BLaER1 (cell line): ENCODE measurements at regions not wholly inside any gene's neighbourhood (a gene's known extent, or its start where the extent isn't known, plus 50 kb on each side); places are given as distances from the start of the nearest gene placed in this dataset.
"Not testable (repeated sequence)": the region's sequence is repeated elsewhere in the genome, so short reads cannot be mapped to it uniquely, and the experiment has no call there.

Source experiments
- H3K27ac ChIP-seq: shearing (Covaris generic); formaldehyde crosslinking; 2 replicates; pipeline ENCODE4 v1.8.1; 2022
- H3K27me3 ChIP-seq: shearing (Covaris generic); formaldehyde crosslinking; 2 replicates; pipeline ENCODE4 v1.8.1; 2022
- H3K36me3 ChIP-seq: shearing (Covaris generic); formaldehyde crosslinking; 2 replicates; pipeline ENCODE4 v1.8.1; 2022
- H3K4me1 ChIP-seq: shearing (Covaris generic); formaldehyde crosslinking; 2 replicates; pipeline ENCODE4 v1.8.1; 2022
- H3K4me2 ChIP-seq: shearing (Covaris generic); formaldehyde crosslinking; 2 replicates; pipeline ENCODE4 v1.8.1; 2022
- H3K4me3 ChIP-seq: shearing (Covaris generic); formaldehyde crosslinking; 2 replicates; pipeline ENCODE4 v1.8.1; 2022
- H3K9ac ChIP-seq: shearing (Covaris generic); formaldehyde crosslinking; 2 replicates; pipeline ENCODE4 v1.8.1; 2022
- H3K9me3 ChIP-seq: shearing (Covaris generic); formaldehyde crosslinking; 2 replicates; pipeline ENCODE4 v1.8.1; 2022
- H4K20me1 ChIP-seq: shearing (Covaris generic); formaldehyde crosslinking; 2 replicates; pipeline ENCODE4 v1.8.1; 2022
- Cebpa-rat ChIP-seq: shearing (Covaris generic); IDR thresholded peaks from 2 replicates; pipeline ENCODE4 v1.8.1; 2022

GRCh38 chr10:35819736-35820135 is 177.6 kb upstream of the FZD8 start:
- H3K4me1 ChIP-seq, result peaks cover 38% of the 10 kb centered on the region
- H3K4me2 ChIP-seq, result no peak overlapping the region
- no peaks in the 10 kb centered on the region for H3K36me3 ChIP-seq
- no peak overlapping the region for H3K4me3 ChIP-seq
- H3K27ac ChIP-seq, result no peak overlapping the region
- H3K27me3 ChIP-seq, result no peaks in the 10 kb centered on the region
- H3K9ac ChIP-seq, result no peak overlapping the region
- H4K20me1 ChIP-seq, result no peaks in the 10 kb centered on the region
- H3K9me3 ChIP-seq, result peaks cover 4% of the 10 kb centered on the region; the same call in 1 of the 2 replicates
- TF ChIP-seq Cebpa-rat, result no peak

DNA sequence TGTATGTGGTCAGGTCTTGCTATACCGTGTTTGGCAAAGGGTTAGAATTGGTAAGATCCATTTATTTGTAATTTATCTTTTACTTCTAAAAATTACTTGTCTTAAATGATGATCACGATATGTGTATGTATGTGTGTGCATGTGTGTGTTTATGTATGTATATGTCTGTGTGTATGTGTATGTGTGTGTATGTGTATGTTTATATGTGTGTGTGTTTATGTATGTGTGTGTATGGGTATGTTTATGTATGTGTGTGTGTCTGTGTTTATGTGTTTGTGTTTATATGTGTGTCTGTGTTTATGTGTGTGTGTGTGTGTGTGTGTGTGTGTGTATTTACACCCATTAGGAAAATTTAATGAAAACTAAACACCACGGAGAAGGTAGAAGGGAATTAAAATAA is 176.9 kb upstream of the FZD8 start:
- Histone ChIP-seq H3K27me3 (no peaks in the 10 kb centered on the region), H3K36me3 (no peaks in the 10 kb centered on the region), H3K9ac (no peak overlapping the region), H3K9me3 (no peaks in the 10 kb centered on the region), H3K4me3 (no peak overlapping the region), H3K4me2 (no peak overlapping the region), H4K20me1 (no peaks in the 10 kb centered on the region), H3K27ac (no peak overlapping the region), H3K4me1 (peaks cover 38% of the 10 kb centered on the region)
- no peak for TF ChIP-seq Cebpa-rat

- not testable (repeated sequence) for H3K4me2 ChIP-seq, H3K9me3 ChIP-seq, H3K36me3 ChIP-seq, H4K20me1 ChIP-seq, H3K9ac ChIP-seq, H3K4me3 ChIP-seq, H3K27ac ChIP-seq, H3K27me3 ChIP-seq
- H3K4me1 ChIP-seq, result peaks cover 20% of the 10 kb centered on the region
Observed at GRCh38 chr10:35817109-35817508, 175.0 kb upstream of the FZD8 start.

DNA sequence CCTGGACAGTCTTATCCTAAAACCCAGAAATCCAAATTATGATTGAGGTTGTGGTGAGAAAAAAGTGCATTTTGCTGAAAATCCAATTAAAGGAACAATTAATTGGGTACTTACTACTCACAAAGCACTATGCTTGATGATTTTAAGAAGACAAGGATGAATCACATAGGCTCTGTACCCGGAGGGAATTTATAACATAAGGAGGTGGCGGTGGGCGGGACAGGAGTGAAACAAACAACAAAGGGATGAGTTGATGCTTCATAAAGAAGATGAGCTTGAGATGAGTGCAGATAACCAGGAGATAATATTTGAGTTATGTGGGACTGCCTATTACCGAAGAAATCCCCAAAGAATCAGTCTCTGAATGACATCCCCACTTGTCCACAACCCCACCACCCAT is 171.1 kb upstream of the FZD8 start:
- Histone ChIP-seq H4K20me1 (no peaks in the 10 kb centered on the region), H3K9me3 (0 out of 2 replicates have a peak, but pooled peaks cover 10% of the 10 kb centered on the region), H3K36me3 (no peaks in the 10 kb centered on the region), H3K4me2 (no peak overlapping the region), H3K27me3 (no peaks in the 10 kb centered on the region), H3K4me3 (no peak overlapping the region), H3K4me1 (no peaks in the 10 kb centered on the region; the same call in 1 of the 2 replicates), H3K9ac (no peak overlapping the region), H3K27ac (no peak overlapping the region)
- no peak for TF ChIP-seq Cebpa-rat

GRCh38 chr10:35808344-35808743 is 166.2 kb upstream of the FZD8 start:
- 0 out of 2 replicates have a peak, but pooled peaks cover 10% of the 10 kb centered on the region for H3K9me3 ChIP-seq
- TF ChIP-seq Cebpa-rat, result no peak
- no peaks in the 10 kb centered on the region; the same call in 1 of the 2 replicates for H3K4me1 ChIP-seq

DNA sequence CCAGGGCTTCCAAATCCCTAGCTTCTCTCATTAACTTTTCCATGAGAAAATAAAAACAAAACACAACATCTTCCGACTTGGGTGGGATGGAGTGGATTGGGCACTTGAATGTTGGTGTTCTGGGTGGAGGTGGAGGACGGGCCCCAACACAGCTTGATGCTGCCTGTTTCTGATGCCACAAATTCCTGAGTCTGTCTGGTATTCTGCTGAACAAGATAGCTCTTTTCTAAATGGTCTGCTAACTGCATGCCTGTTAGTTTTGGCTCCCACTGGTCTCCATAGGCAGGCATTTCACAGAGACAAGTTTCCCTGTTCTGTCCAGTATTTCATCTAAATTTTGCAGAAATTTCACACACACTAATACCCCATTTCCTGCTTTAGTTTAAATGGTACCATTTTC is 160.9 kb upstream of the FZD8 start:
- Histone ChIP-seq H3K36me3 (no peaks in the 10 kb centered on the region), H4K20me1 (no peaks in the 10 kb centered on the region), H3K4me1 (no peaks in the 10 kb centered on the region), H3K4me2 (no peak overlapping the region), H3K27me3 (no peaks in the 10 kb centered on the region), H3K27ac (no peak overlapping the region), H3K4me3 (no peak overlapping the region), H3K9me3 (no peaks in the 10 kb centered on the region), H3K9ac (no peak overlapping the region)
- TF ChIP-seq Cebpa-rat, result no peak

More at GRCh38 chr10:35808344-35808743, 166.2 kb upstream of the FZD8 start:
- H4K20me1 ChIP-seq, result no peaks in the 10 kb centered on the region
- no peak overlapping the region for H3K4me3 ChIP-seq
- no peak overlapping the region for H3K9ac ChIP-seq
- no peaks in the 10 kb centered on the region for H3K36me3 ChIP-seq
- H3K4me2 ChIP-seq, result no peak overlapping the region
- H3K27ac ChIP-seq, result no peak overlapping the region
- no peaks in the 10 kb centered on the region for H3K27me3 ChIP-seq

- no peak overlapping the region for H3K4me2 ChIP-seq
- H4K20me1 ChIP-seq, result no peaks in the 10 kb centered on the region
- no peak overlapping the region for H3K4me3 ChIP-seq
- peaks cover 10% of the 10 kb centered on the region for H3K4me1 ChIP-seq
- H3K9me3 ChIP-seq, result no peaks in the 10 kb centered on the region
- TF ChIP-seq Cebpa-rat, result no peak
- H3K27me3 ChIP-seq, result no peaks in the 10 kb centered on the region
- no peak overlapping the region for H3K27ac ChIP-seq
- no peaks in the 10 kb centered on the region for H3K36me3 ChIP-seq
- no peak overlapping the region for H3K9ac ChIP-seq
Observed at GRCh38 chr10:35797187-35797586, 155.1 kb upstream of the FZD8 start.

DNA sequence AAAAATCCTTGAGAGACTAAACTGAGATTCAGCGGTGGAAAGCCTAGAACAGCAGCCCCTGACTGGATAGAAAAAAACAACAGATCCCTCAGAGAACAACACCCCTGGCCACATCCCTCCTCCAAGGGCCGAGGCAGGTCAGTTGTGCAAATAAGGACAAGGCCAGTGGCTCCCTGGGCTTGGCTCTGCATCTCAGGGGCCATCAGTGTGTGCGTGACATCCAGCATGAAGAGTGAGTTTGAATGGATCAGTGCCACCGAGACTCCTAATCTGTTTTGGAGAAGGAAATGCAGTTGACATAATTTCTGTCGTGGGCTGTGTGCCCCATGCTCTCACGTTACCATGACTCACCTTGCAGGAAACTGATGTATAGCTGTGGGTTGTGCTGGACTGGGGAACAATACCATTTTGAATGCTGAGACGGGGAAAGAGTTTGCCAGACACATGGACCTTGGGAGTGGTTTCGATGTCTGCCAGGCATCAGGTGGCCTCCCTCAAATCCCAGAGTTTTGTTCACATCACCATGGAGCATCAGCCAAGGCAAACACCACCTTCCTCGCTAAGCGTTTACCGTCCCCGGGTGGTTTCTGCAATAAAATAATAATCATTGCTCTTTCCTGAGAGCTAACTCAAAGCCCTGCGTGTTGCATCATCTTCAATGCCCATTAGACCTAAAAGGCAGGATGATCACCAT is 153.2 kb upstream of the FZD8 start:
- no peak overlapping the region for H3K4me2 ChIP-seq
- H3K36me3 ChIP-seq, result no peaks in the 10 kb centered on the region
- H4K20me1 ChIP-seq, result no peaks in the 10 kb centered on the region
- H3K4me1 ChIP-seq, result peaks cover 16% of the 10 kb centered on the region
- H3K27ac ChIP-seq, result no peak overlapping the region
- no peak overlapping the region for H3K9ac ChIP-seq
- H3K27me3 ChIP-seq, result no peaks in the 10 kb centered on the region
- H3K4me3 ChIP-seq, result no peak overlapping the region
- TF ChIP-seq Cebpa-rat, result no peak
- no peaks in the 10 kb centered on the region for H3K9me3 ChIP-seq

DNA sequence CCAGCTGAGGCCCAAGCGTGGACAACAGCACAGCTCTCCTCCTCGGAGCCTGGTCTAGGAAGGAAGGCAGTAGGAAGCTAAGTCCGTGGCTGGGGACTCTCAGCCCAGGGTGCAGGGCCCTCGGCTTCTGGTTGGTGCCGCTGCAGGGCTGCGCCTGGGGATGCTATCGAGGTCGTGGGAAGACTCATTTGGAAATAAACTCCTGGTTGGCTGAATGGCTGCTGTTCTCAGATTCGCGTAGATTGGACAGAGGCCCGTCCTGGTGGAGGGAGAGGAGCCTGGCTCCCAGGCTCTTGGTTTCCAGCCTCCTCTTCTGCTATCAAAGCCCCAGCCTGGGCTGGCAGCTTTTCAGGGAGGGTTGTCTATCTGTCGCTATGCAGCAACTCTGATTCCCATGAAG is 152.6 kb upstream of the FZD8 start:
- Histone ChIP-seq H3K9ac (no peak overlapping the region), H3K4me2 (no peak overlapping the region), H4K20me1 (no peaks in the 10 kb centered on the region), H3K27me3 (no peaks in the 10 kb centered on the region), H3K36me3 (no peaks in the 10 kb centered on the region), H3K9me3 (no peaks in the 10 kb centered on the region), H3K27ac (no peak overlapping the region), H3K4me1 (peaks cover 16% of the 10 kb centered on the region), H3K4me3 (no peak overlapping the region)
- TF ChIP-seq Cebpa-rat, result no peak

GRCh38 chr10:35792291-35792690 is 150.2 kb upstream of the FZD8 start:
- H3K4me3 ChIP-seq, result no peak overlapping the region
- no peak overlapping the region for H3K9ac ChIP-seq
- no peaks in the 10 kb centered on the region for H3K27me3 ChIP-seq
- peak overlapping the region; percentile 44 for H3K4me2 ChIP-seq
- H4K20me1 ChIP-seq, result no peaks in the 10 kb centered on the region
- H3K4me1 ChIP-seq, result peaks cover 16% of the 10 kb centered on the region
- no peak overlapping the region for H3K27ac ChIP-seq
- H3K36me3 ChIP-seq, result no peaks in the 10 kb centered on the region
- no peak for TF ChIP-seq Cebpa-rat
- peaks cover 17% of the 10 kb centered on the region for H3K9me3 ChIP-seq

DNA sequence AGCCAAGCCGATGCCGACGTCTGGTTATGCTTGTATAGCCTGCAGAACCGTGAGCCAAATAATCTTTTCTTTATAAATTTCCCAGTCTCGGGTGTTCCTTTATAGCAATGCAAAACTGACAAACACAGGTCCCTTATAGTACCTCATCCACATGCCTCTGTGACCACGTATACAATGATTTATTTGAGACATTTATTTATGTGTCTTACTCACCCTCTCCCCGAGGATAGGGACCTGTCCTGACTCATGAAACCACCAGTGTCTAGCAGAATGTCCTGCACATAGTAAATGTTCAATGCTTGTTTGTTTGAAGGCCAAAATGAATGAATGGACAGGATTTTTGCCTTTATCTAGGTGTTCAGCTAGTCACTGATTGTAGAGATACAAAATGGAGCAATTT is 147.9 kb upstream of the FZD8 start:
- Histone ChIP-seq H3K9me3 (peaks cover 32% of the 10 kb centered on the region), H3K4me3 (no peak overlapping the region), H3K27ac (no peak overlapping the region), H3K4me1 (peaks cover 16% of the 10 kb centered on the region), H3K9ac (no peak overlapping the region), H3K27me3 (no peaks in the 10 kb centered on the region), H3K4me2 (no peak overlapping the region), H4K20me1 (no peaks in the 10 kb centered on the region), H3K36me3 (no peaks in the 10 kb centered on the region)
- no peak for TF ChIP-seq Cebpa-rat
